Stimulated activated CD8-positive, alpha-beta memory T cell treated with anti-CD3 and anti-CD28 coated beads, Interleukin-4, amount 100 ng/mL, for 1 hour (primary cell): ENCODE measurements at regions not wholly inside any gene's neighbourhood (a gene's known extent, or its start where the extent isn't known, plus 50 kb on each side); places are given as distances from the start of the nearest gene placed in this dataset.

Source experiments
- DNase-seq, 2 donors: peaks; one replicate each; pipeline ENCODE4 v3.0.0-alpha.2; 2020; ENCODE audit warnings: low read depth in 2 of 2, low spot score in 1 of 2

GRCh38 chr2:120785228-120785966 is 49.7 kb downstream of the GLI2 start:
- no peak for DNase-seq

DNA sequence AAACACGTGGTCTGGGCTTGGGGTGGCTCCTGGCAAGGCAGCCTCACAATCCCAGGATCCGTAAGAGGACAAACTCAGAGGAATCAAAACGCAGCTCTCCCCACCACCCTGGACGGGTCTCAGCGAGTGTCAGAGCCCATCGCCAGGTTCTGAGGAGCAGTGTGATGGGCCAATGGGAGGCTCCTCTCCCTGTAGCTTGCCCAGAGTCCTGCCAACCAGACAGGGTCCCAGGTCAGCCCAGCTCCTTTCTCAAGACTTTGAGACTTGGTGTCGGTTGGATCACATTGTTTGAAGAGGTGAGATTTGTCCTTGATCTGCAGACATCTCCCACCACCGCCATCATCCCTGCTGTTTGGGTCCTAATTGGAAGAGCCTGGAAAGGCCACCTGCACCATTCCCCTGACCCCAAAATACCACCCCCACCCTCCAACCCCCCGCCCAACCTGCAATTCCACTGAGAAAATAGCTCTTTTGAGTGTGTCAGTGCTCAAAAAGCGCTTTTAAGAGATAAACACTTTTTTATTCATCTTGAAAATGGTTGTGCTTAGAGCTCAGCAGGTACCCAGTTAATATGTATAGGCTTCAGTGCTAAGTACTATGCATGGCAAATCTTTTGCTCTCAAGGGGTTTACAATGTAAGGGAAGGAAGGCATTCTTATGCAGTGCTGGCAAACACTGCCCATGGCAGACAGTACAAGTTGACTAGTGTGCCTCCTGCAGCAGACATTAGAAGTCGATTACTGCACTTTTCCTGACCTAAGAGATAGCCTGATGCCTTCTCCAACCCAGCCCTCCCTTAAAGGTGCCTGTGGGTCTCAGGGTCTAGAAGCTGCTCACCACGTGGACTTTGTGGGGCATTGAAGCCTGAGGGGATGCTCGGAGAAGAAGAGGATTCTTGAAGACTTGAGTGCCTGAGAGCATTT is 50.6 kb downstream of the GLI2 start:
- no peak for DNase-seq

DNA sequence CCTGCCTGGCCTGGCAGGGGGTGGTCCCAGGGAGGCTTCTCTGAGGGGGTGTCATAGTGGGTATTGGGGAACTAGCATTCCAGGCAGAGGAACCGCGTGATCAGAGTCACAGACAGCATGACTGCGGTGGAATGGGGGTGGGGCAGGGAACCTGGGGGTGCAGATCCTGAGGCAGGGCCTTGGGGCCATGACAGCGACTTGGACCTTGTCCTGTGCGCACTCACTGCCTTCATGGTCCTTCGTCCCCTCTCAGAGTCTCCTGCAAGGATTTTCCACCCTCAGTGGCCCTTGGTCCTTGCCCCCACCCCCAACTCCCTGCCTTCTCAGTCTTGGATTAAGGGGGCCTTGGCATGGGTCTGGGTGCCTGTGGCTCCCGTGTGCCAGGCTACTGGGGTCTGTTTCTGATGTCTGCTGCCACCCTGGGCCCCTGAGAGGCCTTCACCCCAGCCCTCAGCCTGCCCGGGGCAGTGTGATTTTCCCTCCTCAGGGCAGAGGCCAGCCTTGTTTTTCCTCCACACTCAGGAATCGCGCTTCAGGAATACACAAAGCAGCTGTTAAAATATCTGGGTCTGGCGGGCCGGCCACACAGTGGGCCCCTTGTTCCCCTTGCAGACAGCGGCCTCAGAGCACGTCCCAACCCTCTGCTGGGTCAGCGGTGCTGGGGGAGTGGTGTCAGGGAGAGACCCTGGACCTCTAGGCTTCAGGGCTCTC is 51.6 kb downstream of the GLI2 start:
- DNase-seq: no peak

GRCh38 chr2:120787822-120788700 is 52.4 kb downstream of the GLI2 start:
- DNase-seq: no peak

DNA sequence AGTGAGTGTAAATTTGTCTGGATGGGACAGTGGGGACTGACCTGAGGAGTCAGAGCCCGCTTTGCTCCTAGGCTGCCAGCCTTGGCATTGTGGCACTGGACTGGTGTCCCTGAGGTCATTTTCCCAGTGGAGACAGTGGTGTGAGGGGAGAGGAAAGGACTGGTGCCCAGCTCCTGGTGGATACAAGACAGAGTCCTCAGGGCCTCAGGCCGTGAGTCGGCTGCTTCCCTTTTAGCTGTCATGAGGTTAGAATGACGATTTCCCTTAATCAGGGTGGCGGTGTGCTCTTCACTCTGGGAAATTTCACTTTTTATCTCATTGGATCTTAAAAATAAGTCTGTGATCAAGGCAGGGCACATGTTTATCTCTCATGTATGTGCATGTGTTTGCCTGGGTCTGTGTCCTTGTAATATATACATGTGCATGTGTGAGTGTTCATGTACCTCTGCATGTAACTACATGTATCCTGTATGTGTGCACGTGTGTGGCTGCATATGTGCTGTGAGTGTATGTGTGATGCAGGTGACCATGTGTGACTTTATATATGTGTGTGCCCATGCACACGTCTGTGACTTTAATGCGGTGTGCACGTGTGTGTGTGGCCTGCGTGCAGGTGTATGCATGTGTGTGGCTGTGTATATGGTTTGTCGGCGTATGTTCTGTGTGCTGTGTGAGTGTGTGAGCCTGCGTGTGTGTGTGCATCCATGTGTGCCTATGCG is 55.7 kb downstream of the GLI2 start:
- no peak for DNase-seq

DNA sequence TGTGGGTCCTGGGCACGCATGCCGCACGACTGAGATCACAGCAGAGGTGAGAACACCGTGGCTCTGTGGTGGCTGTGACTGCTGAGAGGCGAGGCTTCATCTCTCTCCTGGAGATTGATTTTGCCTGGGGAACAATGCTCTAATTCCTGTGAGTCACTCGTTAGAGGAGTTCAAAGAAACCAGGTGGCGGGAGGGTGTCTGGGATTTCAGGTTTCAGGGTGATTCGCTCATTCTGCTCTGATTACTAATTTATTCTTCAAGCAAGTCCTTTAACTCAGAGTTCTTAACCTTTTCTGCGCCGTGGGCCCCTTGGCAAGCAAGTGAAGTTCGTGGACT is 56.3 kb downstream of the GLI2 start:
- no peak for DNase-seq

DNA sequence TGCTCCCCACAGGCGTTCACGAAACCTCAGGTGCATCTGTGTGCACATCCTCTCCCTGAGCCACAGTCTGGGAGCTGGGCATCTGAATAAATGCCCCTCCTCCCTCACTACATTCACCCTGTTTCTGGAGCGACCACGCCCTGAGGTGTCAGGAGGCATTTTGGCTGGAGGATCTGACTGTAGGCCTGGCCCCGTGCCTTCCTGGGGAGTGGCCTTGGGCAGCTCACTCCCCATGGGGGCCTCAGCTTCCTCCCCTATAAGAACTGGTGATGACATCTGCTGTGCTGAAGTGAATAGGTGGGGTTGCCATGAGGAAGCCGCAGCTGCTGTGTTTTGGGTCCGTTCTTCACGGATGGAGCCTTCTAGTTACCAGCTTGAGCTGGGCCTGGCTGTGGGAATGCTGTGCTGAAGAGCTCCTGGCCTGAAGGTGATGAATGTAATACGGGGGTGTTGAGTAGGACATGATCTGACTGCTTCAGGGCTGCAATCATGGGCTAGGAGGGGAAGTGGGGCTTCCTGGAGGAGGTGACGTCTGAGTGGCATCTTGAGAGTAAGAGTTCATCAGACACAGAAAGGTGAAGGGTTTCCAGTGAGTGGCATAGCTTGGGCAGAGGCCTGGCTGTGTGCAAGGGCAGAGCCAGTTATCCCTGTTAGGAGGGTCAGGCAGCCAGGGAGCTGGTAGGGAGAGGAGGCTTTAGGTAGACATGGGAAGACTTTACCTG is 58.2 kb downstream of the GLI2 start:
- no peak for DNase-seq

DNA sequence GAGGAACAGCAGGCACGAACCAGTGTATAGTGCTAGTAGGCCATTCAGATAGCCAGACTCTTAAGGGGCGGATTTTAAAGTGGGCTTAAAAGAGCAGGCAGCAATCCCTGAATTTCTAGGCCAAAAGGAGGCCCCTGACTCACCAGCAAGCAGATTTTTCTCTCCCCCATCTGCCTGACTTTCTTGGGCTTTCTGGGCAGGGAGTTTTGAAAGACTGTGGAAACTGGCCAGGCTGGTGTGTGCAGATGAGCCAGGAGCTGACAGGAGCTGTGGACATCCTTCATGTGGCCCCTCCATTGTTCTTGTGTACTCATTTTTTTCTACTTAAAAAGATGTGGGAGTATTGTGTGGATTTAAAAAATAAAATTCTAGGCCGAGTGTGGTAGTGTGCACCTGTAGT is 59.0 kb downstream of the GLI2 start:
- DNase-seq: no peak

- no peak for DNase-seq
Measured at GRCh38 chr2:120796094-120796493, 60.4 kb downstream of the GLI2 start.

GRCh38 chr2:120797421-120798221 is 62.0 kb downstream of the GLI2 start:
- no peak for DNase-seq

DNA sequence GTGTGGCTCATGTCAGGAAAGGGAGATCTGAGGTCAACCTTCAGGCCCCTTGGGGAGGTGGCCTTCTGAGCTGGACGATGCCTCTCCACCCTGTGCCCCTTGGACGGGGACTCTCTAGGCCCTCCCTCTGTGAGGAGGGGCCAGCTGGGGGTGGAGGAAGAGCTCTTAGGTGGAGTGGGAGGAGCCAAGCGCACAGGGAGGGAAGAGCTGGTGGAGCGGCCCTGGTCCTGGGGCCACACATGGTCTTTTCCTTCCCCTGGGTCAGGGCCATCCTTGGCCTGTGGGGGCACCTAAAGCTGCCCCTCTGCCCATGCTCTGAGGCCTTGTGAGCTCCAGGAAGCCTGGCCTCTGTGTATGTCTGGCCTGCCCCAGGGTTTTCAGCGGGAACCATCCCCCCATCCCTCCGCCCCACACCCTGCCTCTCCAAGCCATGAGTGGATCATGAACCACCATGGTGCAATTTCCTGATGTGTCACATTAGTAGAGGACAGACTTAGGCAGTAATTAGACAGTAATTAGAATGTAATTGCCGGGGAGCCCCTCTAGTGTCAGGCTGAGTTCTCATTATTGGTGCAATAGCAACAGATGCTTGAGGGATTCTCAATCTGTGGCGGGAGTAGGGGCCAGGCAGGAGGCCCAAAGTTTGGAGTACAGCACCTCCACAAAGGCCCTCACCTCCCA is 63.0 kb downstream of the GLI2 start:
- DNase-seq: no peak

GRCh38 chr2:120802158-120802557 is 66.5 kb downstream of the GLI2 start:
- DNase-seq: no peak

DNA sequence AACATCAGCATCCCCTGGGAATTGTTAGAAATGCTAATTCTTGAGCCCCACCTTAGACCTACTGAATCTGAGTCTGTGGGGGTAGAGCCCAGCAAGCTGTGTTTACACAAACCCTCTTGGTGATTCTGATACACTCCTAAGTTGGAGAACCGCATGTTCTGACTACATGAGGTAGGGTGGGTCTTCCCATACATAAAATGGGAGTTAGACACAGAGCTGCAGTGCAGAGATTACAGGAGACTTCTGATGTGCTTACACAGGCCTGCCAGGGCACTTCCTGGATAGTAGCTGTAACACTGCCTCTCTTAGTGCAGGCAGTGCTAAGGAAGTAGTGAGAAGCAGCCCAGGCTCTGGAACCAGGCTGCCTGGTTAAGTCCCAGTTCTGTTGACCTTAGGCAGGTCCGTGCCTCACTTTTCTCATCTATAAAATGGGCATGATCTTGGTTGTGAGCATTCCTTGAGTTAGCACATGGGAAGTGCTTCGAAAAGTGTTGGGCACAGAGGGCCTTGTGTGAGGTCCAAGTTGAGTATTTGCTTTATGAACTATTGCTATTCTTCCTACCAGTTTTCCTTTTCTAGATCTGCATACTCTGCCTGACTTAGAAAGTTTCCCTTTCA is 67.3 kb downstream of the GLI2 start:
- DNase-seq: no peak

GRCh38 chr2:120803764-120804335 is 68.2 kb downstream of the GLI2 start:
- no peak for DNase-seq

DNA sequence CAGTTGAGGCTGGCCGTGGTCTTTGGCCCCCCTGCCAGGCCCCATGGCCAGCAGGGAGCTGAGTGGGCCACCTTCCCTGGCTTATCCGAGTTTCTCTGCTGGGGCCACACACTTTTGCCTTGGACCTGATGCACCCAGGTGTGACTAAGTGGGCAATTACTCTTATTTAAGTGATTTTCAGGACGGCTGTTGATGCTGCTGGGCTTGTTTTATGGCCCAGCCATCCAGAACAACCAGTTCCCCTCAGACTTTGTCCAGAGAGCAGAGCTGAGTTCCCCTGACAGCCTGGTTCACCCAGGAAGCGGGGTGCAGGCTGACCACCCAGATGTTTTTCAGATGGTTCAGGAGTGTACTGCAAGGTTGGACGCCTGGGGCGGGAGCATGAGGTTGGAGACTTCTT is 68.8 kb downstream of the GLI2 start:
- DNase-seq: no peak

GRCh38 chr2:120805011-120805410 is 69.3 kb downstream of the GLI2 start:
- DNase-seq: no peak

GRCh38 chr2:120805602-120806001 is 69.9 kb downstream of the GLI2 start:
- DNase-seq: no peak
